Ectodermal cell (in vitro differentiated cells): ENCODE measurements at regions not wholly inside any gene's neighbourhood (a gene's known extent, or its start where the extent isn't known, plus 50 kb on each side); places are given as distances from the start of the nearest gene placed in this dataset.
A peak's percentile ranks its signal among the peaks of the same experiment; 100 is the strongest.

Experiments used
- H3K27ac ChIP-seq: 2 replicates; pipeline ENCODE4 v1.7.0; 2013; ENCODE audit warnings: mild to moderate bottlenecking, low read depth, low read length; ENCODE audit not compliant: insufficient read depth, poor library complexity, severe bottlenecking
- H3K27me3 ChIP-seq: 2 replicates; pipeline ENCODE4 v1.7.0; 2013; ENCODE audit warnings: mild to moderate bottlenecking, low read length; ENCODE audit not compliant: insufficient read depth, control insufficient read depth, poor library complexity, severe bottlenecking
- H3K36me3 ChIP-seq: one replicate; pipeline ENCODE4 v1.7.0; 2013; ENCODE audit warnings: low read length; ENCODE audit not compliant: control insufficient read depth, insufficient read depth
- H3K4me1 ChIP-seq: one replicate; pipeline ENCODE4 v1.7.0; 2013; ENCODE audit warnings: low read length; ENCODE audit not compliant: control insufficient read depth, insufficient read depth
- H3K4me3 ChIP-seq: 2 replicates; pipeline ENCODE4 v1.7.0; 2013; ENCODE audit warnings: low read depth, low read length, control low read depth; ENCODE audit not compliant: insufficient read depth
- H3K9me3 ChIP-seq: 2 replicates; pipeline ENCODE4 v1.7.0; 2013; ENCODE audit warnings: mild to moderate bottlenecking, low read length, moderate library complexity; ENCODE audit not compliant: control insufficient read depth
- WGBS, 2 experiments: methylation state at CpG; one replicate each; pipeline ENCODE4 v1.1.7; 2013; ENCODE audit warnings: missing lambda C conversion rate in 2 of 2; 5-methylcytosine and 5-hydroxymethylcytosine counted together

- Histone ChIP-seq H3K9me3 (no peaks in the 10 kb centered on the region), H3K27me3 (no peaks in the 10 kb centered on the region), H3K4me1 (peaks cover 32% of the 10 kb centered on the region), H3K27ac (peak overlapping the region; percentile 84), H3K36me3 (peaks cover 4% of the 10 kb centered on the region), H3K4me3 (no peak overlapping the region)
- WGBS, 2 experiments = 87 to 89% methylated on average over 1 of the region's 1 CpG
Measured at GRCh38 chr9:105912157-105912862, 218.0 kb downstream of the TMEM38B start.

DNA sequence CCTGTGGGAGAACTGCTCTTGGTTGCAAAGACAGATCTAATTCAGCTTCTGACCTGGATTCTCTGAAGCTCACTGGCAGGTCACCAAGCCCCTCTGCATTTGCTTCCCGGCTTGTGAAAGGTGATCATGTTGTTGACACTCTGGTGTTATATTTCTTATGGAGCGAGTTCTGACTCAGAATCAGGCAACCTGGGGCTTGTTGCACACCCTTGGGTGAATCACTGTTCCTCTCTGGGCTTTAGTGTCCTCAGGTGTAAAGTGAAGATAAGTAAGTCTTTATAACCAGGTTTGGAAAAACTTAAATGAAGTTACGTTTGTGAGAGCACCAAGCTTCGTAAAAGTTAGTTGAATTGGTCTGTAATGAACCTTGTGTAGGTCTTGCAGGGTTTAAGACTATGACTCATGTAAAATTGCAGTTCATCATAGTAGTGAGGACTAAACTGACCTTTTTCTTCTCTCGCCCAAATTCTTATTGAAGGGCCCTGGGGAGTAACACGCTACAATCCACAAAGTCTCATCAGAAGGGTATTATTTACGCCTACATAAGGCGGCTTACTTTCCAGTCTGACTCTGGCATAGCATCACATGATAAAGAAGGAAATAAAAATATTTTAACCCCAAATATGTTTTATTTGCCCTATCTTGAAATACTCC lies 218.6 kb downstream of the TMEM38B start:
- no peak overlapping the region for H3K27ac ChIP-seq
- 90 to 92% methylated on average over 8 of the region's 8 CpGs for WGBS, 2 experiments

GRCh38 chr9:105921057-105921726 lies 226.9 kb downstream of the TMEM38B start:
- H3K27ac ChIP-seq = no peak overlapping the region
- peaks cover 4% of the 10 kb centered on the region for H3K36me3 ChIP-seq
- WGBS, 2 experiments = 91 to 92% methylated on average over 3 of the region's 4 CpGs
- no peak overlapping the region for H3K4me3 ChIP-seq
- H3K9me3 ChIP-seq = no peaks in the 10 kb centered on the region
- no peaks in the 10 kb centered on the region for H3K27me3 ChIP-seq
- H3K4me1 ChIP-seq = no peaks in the 10 kb centered on the region

More for the DNA sequence above, 218.6 kb downstream of the TMEM38B start:
- H3K4me1 ChIP-seq = peaks cover 32% of the 10 kb centered on the region
- peaks cover 4% of the 10 kb centered on the region for H3K36me3 ChIP-seq
- no peaks in the 10 kb centered on the region for H3K27me3 ChIP-seq
- no peak overlapping the region for H3K4me3 ChIP-seq
- no peaks in the 10 kb centered on the region for H3K9me3 ChIP-seq

DNA sequence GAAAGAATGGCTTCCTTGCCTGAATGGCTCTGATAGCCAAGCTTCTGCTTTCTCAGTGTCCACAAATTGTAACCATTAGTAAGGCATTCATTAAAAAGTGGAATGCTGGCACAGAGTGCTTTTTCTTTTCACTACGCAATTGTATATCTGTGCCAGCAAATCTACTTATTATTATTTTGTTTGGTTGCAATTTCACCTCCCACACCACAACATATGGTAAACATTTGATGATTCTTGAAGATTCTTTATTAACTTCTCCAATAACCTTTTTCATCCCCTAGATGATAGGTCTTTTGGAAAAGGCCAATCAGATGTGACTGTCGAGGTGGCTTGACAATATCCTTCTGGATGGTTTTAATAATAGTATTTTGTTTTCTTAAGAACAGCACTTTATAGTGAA lies 234.1 kb downstream of the TMEM38B start:
- no peak overlapping the region for H3K27ac ChIP-seq
- H3K36me3 ChIP-seq = no peaks in the 10 kb centered on the region
- H3K27me3 ChIP-seq = no peaks in the 10 kb centered on the region
- H3K4me1 ChIP-seq = no peaks in the 10 kb centered on the region
- no peak overlapping the region for H3K4me3 ChIP-seq
- WGBS, 2 experiments = 71 to 100% methylated on average over 1 of the region's 2 CpGs
- H3K9me3 ChIP-seq = no peaks in the 10 kb centered on the region

DNA sequence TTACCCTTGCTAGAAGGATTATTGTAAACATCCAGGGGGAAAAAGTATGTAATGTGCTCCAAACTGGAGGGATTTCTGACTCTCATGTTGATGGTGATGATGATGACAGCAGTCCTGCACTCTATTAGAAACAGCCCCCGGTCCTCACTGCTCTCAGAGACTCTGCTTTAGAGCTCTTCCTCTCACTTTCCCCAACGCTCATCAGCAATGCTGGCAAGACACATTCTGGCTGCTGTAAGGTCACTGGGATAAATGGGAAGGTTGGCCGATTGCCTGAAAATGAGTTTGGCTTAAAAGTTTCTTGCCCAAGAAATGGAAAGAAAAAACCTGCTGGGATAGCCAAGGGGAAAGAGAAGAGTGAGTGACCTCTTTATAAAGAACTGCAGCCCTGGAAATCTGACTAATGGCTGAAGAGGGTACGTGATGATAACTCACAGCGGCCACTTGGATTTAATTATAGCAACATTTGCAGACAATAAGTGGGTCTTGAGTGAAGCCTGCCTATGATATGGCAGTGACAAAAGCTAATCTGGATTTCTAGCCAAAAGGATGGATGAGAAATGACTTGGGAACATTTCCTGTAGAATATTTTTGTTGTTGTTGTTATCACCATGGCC lies 235.8 kb downstream of the TMEM38B start:
- no peak overlapping the region for H3K27ac ChIP-seq
- no peaks in the 10 kb centered on the region for H3K4me1 ChIP-seq
- no peaks in the 10 kb centered on the region for H3K27me3 ChIP-seq
- H3K4me3 ChIP-seq = no peak overlapping the region
- H3K36me3 ChIP-seq = no peaks in the 10 kb centered on the region
- no peaks in the 10 kb centered on the region for H3K9me3 ChIP-seq
- WGBS, 2 experiments = 95 to 98% methylated on average over 5 of the region's 5 CpGs

GRCh38 chr9:105932276-105932675 lies 237.9 kb downstream of the TMEM38B start:
- Histone ChIP-seq H3K4me3 (no peak overlapping the region), H3K27ac (no peak overlapping the region), H3K27me3 (no peaks in the 10 kb centered on the region), H3K9me3 (no peaks in the 10 kb centered on the region), H3K36me3 (no peaks in the 10 kb centered on the region), H3K4me1 (no peaks in the 10 kb centered on the region)

- 96% methylated on average over 2 of the region's 2 CpGs for WGBS, 2 experiments
- no peaks in the 10 kb centered on the region for H3K9me3 ChIP-seq
- no peaks in the 10 kb centered on the region for H3K27me3 ChIP-seq
- no peaks in the 10 kb centered on the region for H3K36me3 ChIP-seq
- H3K4me3 ChIP-seq = no peak overlapping the region
- H3K27ac ChIP-seq = no peak overlapping the region
- H3K4me1 ChIP-seq = no peaks in the 10 kb centered on the region
Measured at GRCh38 chr9:105950448-105950847, 256.1 kb downstream of the TMEM38B start.

DNA sequence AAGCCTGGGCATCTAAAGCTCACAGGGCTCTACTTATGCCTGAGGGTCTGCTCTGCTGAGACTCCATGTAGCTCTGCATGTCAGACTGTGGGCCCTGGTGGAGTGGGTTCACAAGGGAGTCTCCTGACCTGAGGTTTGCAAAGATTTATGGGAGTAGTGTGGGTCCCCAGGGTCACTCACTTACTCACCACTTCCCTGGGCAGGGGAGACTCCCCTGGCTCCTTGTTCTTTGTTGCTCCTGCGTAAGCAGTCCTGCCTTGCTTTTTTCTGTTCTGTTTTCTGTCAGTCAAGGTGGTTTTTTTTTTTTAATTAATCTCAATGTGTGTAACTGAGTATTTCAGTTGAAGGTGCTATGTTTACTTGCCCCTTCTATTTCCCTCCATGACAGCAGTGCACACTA lies 256.6 kb downstream of the TMEM38B start:
- Histone ChIP-seq H3K27ac (no peak overlapping the region), H3K36me3 (no peaks in the 10 kb centered on the region)
- WGBS, 2 experiments = 93 to 100% methylated on average over 1 of the region's 1 CpG

GRCh38 chr9:105954517-105954916 lies 260.2 kb downstream of the TMEM38B start:
- no peak overlapping the region for H3K27ac ChIP-seq
- H3K27me3 ChIP-seq = no peaks in the 10 kb centered on the region
- WGBS, 2 experiments = 84 to 100% methylated on average over 1 of the region's 1 CpG
- no peak overlapping the region for H3K4me3 ChIP-seq
- no peaks in the 10 kb centered on the region for H3K9me3 ChIP-seq
- peaks cover 7% of the 10 kb centered on the region for H3K4me1 ChIP-seq
- H3K36me3 ChIP-seq = no peaks in the 10 kb centered on the region

More for the DNA sequence above, 256.6 kb downstream of the TMEM38B start:
- no peaks in the 10 kb centered on the region for H3K27me3 ChIP-seq
- H3K4me3 ChIP-seq = no peak overlapping the region
- H3K9me3 ChIP-seq = no peaks in the 10 kb centered on the region
- H3K4me1 ChIP-seq = no peaks in the 10 kb centered on the region

DNA sequence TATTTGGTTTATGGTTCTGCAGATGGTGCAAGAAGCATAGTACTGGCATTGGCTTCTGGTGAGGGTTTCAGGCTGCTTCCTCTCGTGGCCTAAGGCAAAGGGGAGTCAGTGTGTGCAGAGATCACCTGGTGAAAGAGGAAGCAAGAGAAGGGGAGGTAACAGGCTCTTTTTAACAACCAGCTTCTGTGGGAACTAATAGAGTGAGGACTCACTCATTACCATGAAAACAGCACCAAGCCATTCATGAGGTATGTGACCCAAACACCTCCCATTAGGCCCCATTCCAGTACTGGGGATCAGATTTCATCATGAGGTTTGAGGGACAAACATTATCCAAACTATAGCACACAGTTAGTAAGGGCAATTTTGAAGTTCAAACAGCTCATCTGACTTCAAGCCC lies 263.5 kb downstream of the TMEM38B start:
- Histone ChIP-seq H3K27ac (no peak overlapping the region), H3K4me1 (peaks cover 7% of the 10 kb centered on the region), H3K9me3 (no peaks in the 10 kb centered on the region), H3K27me3 (no peaks in the 10 kb centered on the region), H3K36me3 (no peaks in the 10 kb centered on the region), H3K4me3 (no peak overlapping the region)
- WGBS, 2 experiments = 40 to 48% methylated on average over 1 of the region's 1 CpG
